ENCODE measurements at regions not wholly inside any gene's neighbourhood (a gene's known extent, or its start where the extent isn't known, plus 50 kb on each side); places are given as distances from the start of the nearest gene placed in this dataset.

GRCh38 chrX:43345166-43345565 is 310.9 kb upstream of the MAOA start:
- DNase-seq (ENCODE audit: low read depth, low spot score), result no peak
- no peak overlapping the region for H3K4me3 ChIP-seq (ENCODE audit: low read depth, low read length)
- in situ Hi-C loops (cut with HindIII; ENCODE audit: low sequenced_read_pairs), result no loop called here
- TF ChIP-seq CTCF (IDR thresholded peaks at IDR 0.05; ENCODE audit: low read depth, low read length), result no peak

DNA sequence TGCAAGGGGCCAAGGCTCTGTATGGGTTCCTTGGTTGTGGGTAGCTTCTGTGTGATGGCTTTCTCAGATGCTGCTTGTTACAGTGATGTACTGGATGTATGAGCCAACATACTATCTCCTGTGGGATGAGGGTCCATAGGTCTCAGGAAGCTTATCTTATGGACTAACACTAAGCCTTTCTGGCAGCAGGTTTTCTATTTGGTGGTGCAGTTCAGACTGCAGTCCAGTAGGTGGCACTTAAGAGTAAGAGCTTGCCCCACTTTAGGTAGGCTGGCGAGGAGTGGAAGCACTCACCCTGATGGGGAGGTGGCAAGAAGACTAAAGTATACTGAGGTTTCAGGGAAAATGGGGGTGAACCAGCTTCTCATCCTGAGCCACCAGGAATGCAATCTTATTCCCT is 306.7 kb upstream of the MAOA start:
- peak; percentile 57 for TF ChIP-seq CTCF (IDR thresholded peaks at IDR 0.05; ENCODE audit: low read depth, low read length)
- in situ Hi-C loops (cut with HindIII; ENCODE audit: low sequenced_read_pairs), result no loop called here
- H3K4me3 ChIP-seq (ENCODE audit: low read depth, low read length), result no peak overlapping the region
- DNase-seq (ENCODE audit: low read depth, low spot score), result peak; percentile 5

DNA sequence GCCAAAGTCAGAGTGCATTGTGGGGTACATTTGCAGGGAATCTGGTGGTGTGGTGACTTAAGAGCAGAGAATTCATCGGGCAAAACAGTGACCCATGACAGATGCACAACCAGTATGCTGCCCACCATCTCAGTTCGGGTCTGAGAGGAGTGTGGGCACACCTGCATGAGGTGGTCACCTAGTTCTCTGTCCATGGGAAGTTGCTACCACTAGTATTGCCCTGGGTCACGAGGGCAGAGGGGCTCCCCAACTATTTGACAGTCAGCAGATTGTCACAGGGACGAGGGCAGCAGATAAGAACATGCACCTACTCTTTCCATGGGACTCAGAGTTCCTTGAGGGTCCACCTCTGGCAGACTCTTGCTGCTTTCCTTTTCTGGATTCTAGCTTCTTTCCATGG is 305.2 kb upstream of the MAOA start:
- in situ Hi-C loops (cut with HindIII; ENCODE audit: low sequenced_read_pairs), result no loop called here
- TF ChIP-seq CTCF (IDR thresholded peaks at IDR 0.05; ENCODE audit: low read depth, low read length), result no peak
- DNase-seq (ENCODE audit: low read depth, low spot score), result no peak
- no peak overlapping the region for H3K4me3 ChIP-seq (ENCODE audit: low read depth, low read length)

GRCh38 chrX:43357741-43358140 is 298.4 kb upstream of the MAOA start:
- no peak for TF ChIP-seq CTCF (IDR thresholded peaks at IDR 0.05; ENCODE audit: low read depth, low read length)
- DNase-seq (ENCODE audit: low read depth, low spot score), result no peak
- in situ Hi-C loops (cut with HindIII; ENCODE audit: low sequenced_read_pairs), result no loop called here
- no peak overlapping the region for H3K4me3 ChIP-seq (ENCODE audit: low read depth, low read length)

- H3K4me3 ChIP-seq (ENCODE audit: low read depth, low read length), result no peak overlapping the region
- no peak for TF ChIP-seq CTCF (IDR thresholded peaks at IDR 0.05; ENCODE audit: low read depth, low read length)
- in situ Hi-C loops (cut with HindIII; ENCODE audit: low sequenced_read_pairs), result no loop called here
- DNase-seq (ENCODE audit: low read depth, low spot score), result no peak
These were observed 283.1 kb upstream of the MAOA start for GRCh38 chrX:43373032-43373431.

- in situ Hi-C loops (cut with HindIII; ENCODE audit: low sequenced_read_pairs), result no loop called here
- H3K4me3 ChIP-seq (ENCODE audit: low read depth, low read length), result no peak overlapping the region
- no peak for DNase-seq (ENCODE audit: low read depth, low spot score)
- no peak for TF ChIP-seq CTCF (IDR thresholded peaks at IDR 0.05; ENCODE audit: low read depth, low read length)
These were observed 281.0 kb upstream of the MAOA start for GRCh38 chrX:43375136-43375535.

GRCh38 chrX:43380704-43381103 is 275.4 kb upstream of the MAOA start:
- TF ChIP-seq CTCF (IDR thresholded peaks at IDR 0.05; ENCODE audit: low read depth, low read length), result no peak
- in situ Hi-C loops (cut with HindIII; ENCODE audit: low sequenced_read_pairs), result no loop called here

More at GRCh38 chrX:43380704-43381103, 275.4 kb upstream of the MAOA start:
- H3K4me3 ChIP-seq (ENCODE audit: low read depth, low read length), result no peak overlapping the region
- no peak for DNase-seq (ENCODE audit: low read depth, low spot score)
